ENCODE measurements at regions not wholly inside any gene's neighbourhood (a gene's known extent, or its start where the extent isn't known, plus 50 kb on each side); places are given as distances from the start of the nearest gene placed in this dataset.
"Not testable (repeated sequence)": the region's sequence is repeated elsewhere in the genome, so short reads cannot be mapped to it uniquely, and the experiment has no call there.

DNA sequence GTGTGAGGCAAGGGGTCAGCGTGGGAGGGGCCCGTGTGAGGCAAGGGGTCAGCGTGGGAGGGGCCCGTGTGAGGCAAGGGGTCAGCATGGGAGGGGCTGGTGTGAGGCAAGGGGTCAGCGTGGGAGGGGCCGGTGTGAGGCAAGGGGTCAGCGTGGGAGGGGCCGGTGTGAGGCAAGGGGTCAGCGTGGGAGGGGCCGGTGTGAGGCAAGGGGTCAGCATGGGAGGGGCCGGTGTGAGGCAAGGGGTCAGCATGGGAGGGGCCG lies 119.2 kb downstream of the SEPTIN14 start:
- not testable (repeated sequence) for TF ChIP-seq CTCF, EP300, POLR2AphosphoS5, POLR2A (IDR thresholded peaks at IDR 0.05)
